Sigmoid colon (tissue), 4 donors: ENCODE measurements at regions not wholly inside any gene's neighbourhood (a gene's known extent, or its start where the extent isn't known, plus 50 kb on each side); places are given as distances from the start of the nearest gene placed in this dataset.

ENCODE experiments used
- CTCF ChIP-seq, 4 experiments: fragments of 450-650 bp in 3 of 4; fragments of 200-600 bp in 1 of 4; IDR thresholded peaks; one replicate each; pipeline ENCODE4 v1.5.1; 2016 to 2019; ENCODE audit warnings: antibody characterized with exemption in 4 of 4, mild to moderate bottlenecking in 3 of 4, moderate library complexity in 2 of 4
- EP300 ChIP-seq, 4 donors: sonication (generic); formaldehyde crosslinking; IDR thresholded peaks; one replicate each; pipeline ENCODE4 v1.6.1; 2017; ENCODE audit warnings: antibody characterized with exemption in 4 of 4
- POLR2A ChIP-seq, 2 donors: fragments of 450-650 bp; IDR thresholded peaks; one replicate each; pipeline ENCODE4 v1.6.1; 2016; ENCODE audit warnings: antibody characterized with exemption in 2 of 2, mild to moderate bottlenecking in 2 of 2, moderate library complexity in 2 of 2
- POLR2AphosphoS5 ChIP-seq, 4 donors: sonication (generic); formaldehyde crosslinking; IDR thresholded peaks; one replicate each; pipeline ENCODE4 v1.6.1; 2017; ENCODE audit warnings: antibody characterized with exemption in 4 of 4

GRCh38 chr3:188979248-188979647 lies 192.5 kb upstream of the TPRG1 start:
- no peak for TF ChIP-seq POLR2AphosphoS5 (IDR thresholded peaks at IDR 0.05)
- no peak for TF ChIP-seq CTCF (IDR thresholded peaks at IDR 0.05)
- TF ChIP-seq POLR2A (IDR thresholded peaks at IDR 0.05) = no peak
- TF ChIP-seq EP300 (IDR thresholded peaks at IDR 0.05) = no peak
